ENCODE measurements at regions not wholly inside any gene's neighbourhood (a gene's known extent, or its start where the extent isn't known, plus 50 kb on each side); places are given as distances from the start of the nearest gene placed in this dataset.

DNA sequence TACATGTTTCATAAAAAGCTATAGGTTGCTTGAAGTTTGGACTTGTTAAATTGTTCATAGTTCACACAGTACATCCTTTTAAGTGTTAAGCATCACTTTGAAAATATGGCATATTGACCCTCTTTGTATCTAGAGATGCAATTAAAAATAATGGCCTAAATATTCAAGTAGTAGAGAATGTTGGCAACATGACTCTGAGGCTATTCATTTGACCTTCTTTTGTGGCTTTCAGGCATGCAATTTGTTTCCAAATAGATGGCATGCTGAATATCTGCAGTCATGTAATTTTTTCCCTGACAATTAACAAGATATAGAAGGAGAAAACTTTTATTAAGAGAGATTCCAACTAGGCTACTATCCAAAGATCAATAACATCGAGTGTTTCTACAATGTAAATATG is 230.5 kb upstream of the ZRANB2 start:
- Mint-ChIP-seq H3K4me3 (no peak overlapping the region), H3K27ac (no peak overlapping the region), H3K4me1 (no peaks in the 10 kb centered on the region), H3K36me3 (ENCODE audit: low read depth) (no peaks in the 10 kb centered on the region), H3K9me3 (peaks cover 7% of the 10 kb centered on the region), H3K27me3 (ENCODE audit: insufficient read depth) (no peaks in the 10 kb centered on the region)
- 86% methylated on average over 1 of the region's 1 CpG; no CpG with 5 or more reads in 1 of the 2 experiments for WGBS, 2 experiments (ENCODE audit: insufficient coverage in 1 of 2, insufficient read length in 1 of 2)
- Histone ChIP-seq H3K27ac (ENCODE audit: low read depth, low read length) (no peak overlapping the region), H3K27me3 (ENCODE audit: control insufficient read depth, insufficient read depth, low read length, poor library complexity, severe bottlenecking) (no peaks in the 10 kb centered on the region), H3K36me3 (ENCODE audit: control insufficient read depth, insufficient read depth, low read length) (no peaks in the 10 kb centered on the region), H3K9me3 (ENCODE audit: control insufficient read depth, low read length) (peaks cover 20% of the 10 kb centered on the region), H3K9ac (ENCODE audit: extremely low read depth, low read length, poor library complexity, severe bottlenecking) (no peak overlapping the region), H3K4me1 (ENCODE audit: control insufficient read depth, insufficient read depth, low read length) (no peaks in the 10 kb centered on the region), H3K4me3 (ENCODE audit: low read length) (no peak overlapping the region)
- TF ChIP-seq CTCF (conservative IDR thresholded peaks at IDR 0.05) = no peak
- no peak for DNase-seq

DNA sequence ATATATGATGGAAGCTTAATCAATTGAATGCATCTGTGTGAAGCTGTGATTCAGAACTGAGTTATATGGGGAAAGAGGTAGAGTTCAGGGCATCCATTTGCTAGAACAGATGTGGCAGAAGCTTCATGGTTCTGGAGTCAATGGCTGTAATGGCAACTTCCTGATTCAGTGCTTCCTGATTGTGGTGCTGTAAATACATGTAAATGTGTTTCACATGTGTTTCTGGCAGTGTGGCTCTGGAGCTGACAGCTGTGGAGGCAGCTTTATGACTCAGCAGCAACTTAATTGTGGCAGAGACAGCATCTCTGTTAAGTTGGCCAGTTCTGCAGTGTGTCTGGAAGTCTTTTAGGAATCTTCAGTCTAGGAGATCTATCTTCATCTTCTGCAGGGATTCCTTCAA is 226.6 kb upstream of the ZRANB2 start:
- TF ChIP-seq CTCF (conservative IDR thresholded peaks at IDR 0.05) = no peak
- H3K4me3 ChIP-seq (ENCODE audit: low read length) = no peak overlapping the region
- Mint-ChIP-seq H3K9me3 (no peaks in the 10 kb centered on the region), H3K4me3 (no peak overlapping the region), H3K27ac (no peak overlapping the region), H3K36me3 (ENCODE audit: low read depth) (no peaks in the 10 kb centered on the region), H3K4me1 (no peaks in the 10 kb centered on the region), H3K27me3 (ENCODE audit: insufficient read depth) (no peaks in the 10 kb centered on the region)
- DNase-seq = no peak
- H3K4me1 ChIP-seq (ENCODE audit: control insufficient read depth, insufficient read depth, low read length) = no peaks in the 10 kb centered on the region
- H3K9ac ChIP-seq (ENCODE audit: extremely low read depth, low read length, poor library complexity, severe bottlenecking) = no peak overlapping the region
- H3K27ac ChIP-seq (ENCODE audit: low read depth, low read length) = no peak overlapping the region
- H3K36me3 ChIP-seq (ENCODE audit: control insufficient read depth, insufficient read depth, low read length) = no peaks in the 10 kb centered on the region
- no peaks in the 10 kb centered on the region for H3K9me3 ChIP-seq (ENCODE audit: control insufficient read depth, low read length)
- no peaks in the 10 kb centered on the region for H3K27me3 ChIP-seq (ENCODE audit: control insufficient read depth, insufficient read depth, low read length, poor library complexity, severe bottlenecking)

DNA sequence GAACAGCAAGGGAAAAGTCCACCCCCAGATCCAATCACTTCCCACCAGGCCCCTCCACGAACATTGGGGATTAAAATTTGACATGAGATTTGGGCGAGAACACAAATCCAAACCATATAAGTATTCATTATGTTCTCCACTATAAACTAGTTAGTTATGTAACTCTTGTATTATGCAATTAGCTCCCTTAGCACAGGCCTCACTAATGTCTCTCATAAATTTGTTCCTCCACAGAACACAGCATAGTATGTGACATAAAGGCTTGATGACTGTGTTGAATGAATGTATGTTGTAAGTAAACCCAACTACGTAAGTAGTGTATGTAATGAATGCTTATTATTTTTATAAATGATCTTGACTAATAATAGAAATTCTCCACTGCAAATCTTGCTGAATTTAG is 223.3 kb upstream of the ZRANB2 start:
- Histone ChIP-seq H3K4me1 (ENCODE audit: control insufficient read depth, insufficient read depth, low read length) (no peaks in the 10 kb centered on the region), H3K4me3 (ENCODE audit: low read length) (no peak overlapping the region), H3K27me3 (ENCODE audit: control insufficient read depth, insufficient read depth, low read length, poor library complexity, severe bottlenecking) (no peaks in the 10 kb centered on the region), H3K9me3 (ENCODE audit: control insufficient read depth, low read length) (no peaks in the 10 kb centered on the region), H3K9ac (ENCODE audit: extremely low read depth, low read length, poor library complexity, severe bottlenecking) (no peak overlapping the region), H3K27ac (ENCODE audit: low read depth, low read length) (no peak overlapping the region), H3K36me3 (ENCODE audit: control insufficient read depth, insufficient read depth, low read length) (no peaks in the 10 kb centered on the region)
- WGBS, 2 experiments (ENCODE audit: insufficient coverage in 1 of 2, insufficient read length in 1 of 2) = 77% methylated on average over 2 of the region's 3 CpGs; no CpG with 5 or more reads in 1 of the 2 experiments
- no peak for DNase-seq
- no peaks in the 10 kb centered on the region for H3K4me1 Mint-ChIP-seq
- no peaks in the 10 kb centered on the region for H3K36me3 Mint-ChIP-seq (ENCODE audit: low read depth)
- H3K27ac Mint-ChIP-seq = no peak overlapping the region
- TF ChIP-seq CTCF (conservative IDR thresholded peaks at IDR 0.05) = no peak
- no peaks in the 10 kb centered on the region for H3K9me3 Mint-ChIP-seq
- no peaks in the 10 kb centered on the region for H3K27me3 Mint-ChIP-seq (ENCODE audit: insufficient read depth)
- H3K4me3 Mint-ChIP-seq = no peak overlapping the region

Measured in endodermal cell (in vitro differentiated cells).